GM21367 (cell line): ENCODE measurements at regions not wholly inside any gene's neighbourhood (a gene's known extent, or its start where the extent isn't known, plus 50 kb on each side); places are given as distances from the start of the nearest gene placed in this dataset.

Experiments used
- ATAC-seq: cut with Tn5 transposase; IDR thresholded peaks from one replicate; pipeline ENCODE4 v1.9.1; 2021; ENCODE audit not compliant: unreplicated experiment

DNA sequence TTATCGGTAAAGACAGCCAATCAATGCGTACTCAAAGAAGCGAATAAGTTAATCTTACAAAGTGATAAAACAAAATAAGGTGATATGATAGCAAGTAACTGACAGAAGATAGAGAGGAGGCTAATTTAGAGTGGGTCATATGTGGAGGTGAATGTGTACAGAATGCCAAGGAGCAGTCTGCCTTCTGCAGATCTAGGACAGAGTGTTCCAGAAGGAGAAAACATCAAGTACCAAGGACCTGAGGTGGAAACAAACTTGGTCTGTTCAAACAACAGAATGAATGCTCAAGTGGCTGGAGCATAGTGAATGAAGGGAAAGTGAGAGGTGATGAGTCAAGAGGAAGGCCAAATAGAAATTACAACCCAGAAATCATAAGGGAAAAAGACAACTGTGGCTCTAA, 170.3 kb upstream of the BMP4 start:
- no peak for ATAC-seq

DNA sequence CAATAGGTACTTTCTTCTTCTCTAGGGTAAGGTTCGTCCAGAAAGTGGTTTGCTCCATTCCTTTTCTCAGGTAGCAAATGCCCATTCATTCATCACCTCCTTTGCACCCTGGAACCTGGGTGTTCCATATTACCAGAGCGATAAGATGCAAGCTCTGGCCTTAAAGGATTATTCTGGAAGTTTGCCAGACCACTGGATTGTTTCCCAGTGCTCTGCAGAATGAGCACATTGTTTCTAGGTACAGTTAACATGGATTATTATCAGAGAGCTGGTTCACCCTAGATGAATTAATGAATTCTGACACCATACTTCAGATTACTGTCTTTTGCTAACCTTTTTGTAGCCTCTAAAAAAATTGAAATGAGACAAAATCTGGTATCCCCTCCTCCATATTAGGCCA, 170.9 kb upstream of the BMP4 start:
- ATAC-seq = no peak

DNA sequence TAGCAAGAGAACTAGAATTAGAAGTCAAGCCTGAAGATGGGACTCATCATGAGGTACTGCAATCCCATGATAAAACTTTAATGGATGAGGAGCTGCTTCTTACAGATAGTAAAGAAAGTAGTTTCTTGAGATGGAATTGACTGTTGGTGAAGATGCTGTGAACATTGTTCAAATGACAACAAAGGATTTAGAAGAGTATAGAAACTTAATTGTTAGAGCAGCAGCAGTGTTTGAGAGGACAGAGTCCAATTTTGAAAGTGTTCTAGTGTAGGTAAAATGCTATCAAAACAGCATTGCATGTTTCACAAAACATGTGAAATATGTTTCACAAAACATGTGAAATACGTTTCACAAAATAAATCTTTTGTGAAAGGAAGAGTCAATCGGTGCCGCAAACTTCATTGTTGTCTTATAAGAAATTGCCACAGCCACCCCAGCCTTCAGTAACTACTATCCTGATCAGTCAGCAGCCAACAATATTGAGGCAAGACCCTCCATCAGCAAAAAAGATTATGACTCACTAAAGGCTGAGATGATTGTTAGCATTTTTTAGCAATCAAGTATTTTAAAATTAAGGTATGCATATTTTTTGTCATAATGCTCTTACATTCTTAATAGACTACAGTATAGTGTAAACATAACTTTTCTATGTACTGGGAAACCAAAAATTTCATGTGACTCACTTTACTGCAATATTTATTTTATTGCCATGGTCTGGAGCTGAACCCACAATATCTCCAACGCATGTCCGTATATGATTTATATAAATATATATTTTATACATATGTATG, 173.4 kb upstream of the BMP4 start:
- ATAC-seq = no peak

DNA sequence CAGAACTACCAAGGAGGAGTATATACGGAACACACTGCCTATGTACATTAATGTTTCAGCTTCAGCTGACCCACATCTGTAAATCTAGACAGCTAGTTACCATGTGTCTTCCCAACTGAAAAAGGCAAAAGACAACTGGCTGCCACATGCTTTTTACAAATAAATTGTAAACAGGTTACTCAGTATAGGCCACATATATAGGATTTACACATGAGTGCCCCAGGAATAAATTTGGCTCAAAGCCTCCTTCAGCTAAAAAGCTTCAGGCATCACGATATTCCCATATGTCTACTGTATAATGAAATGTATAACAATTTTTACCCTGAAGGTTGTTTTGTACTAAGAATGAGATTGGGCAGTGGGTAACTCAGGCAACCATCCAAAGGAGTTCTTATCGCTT, 175.9 kb upstream of the BMP4 start:
- no peak for ATAC-seq

DNA sequence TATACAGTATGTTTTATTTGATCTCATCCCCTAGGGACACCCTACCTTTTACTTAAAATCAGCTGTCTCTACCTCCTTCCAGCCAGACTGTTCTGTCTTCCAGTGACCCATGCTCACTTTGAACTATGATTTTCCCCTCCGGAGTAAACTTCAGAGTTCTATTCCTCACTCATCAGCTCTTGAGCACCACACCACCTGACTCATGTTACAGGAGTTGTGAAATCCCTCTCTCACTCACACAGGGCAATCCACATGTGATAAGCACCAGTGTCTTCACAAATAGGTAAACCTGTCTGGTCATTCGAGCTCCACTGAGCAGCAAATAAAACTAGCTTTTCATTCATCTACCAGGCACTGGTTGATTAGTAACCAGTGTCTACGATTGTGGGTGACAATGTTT, 177.3 kb upstream of the BMP4 start:
- no peak for ATAC-seq

DNA sequence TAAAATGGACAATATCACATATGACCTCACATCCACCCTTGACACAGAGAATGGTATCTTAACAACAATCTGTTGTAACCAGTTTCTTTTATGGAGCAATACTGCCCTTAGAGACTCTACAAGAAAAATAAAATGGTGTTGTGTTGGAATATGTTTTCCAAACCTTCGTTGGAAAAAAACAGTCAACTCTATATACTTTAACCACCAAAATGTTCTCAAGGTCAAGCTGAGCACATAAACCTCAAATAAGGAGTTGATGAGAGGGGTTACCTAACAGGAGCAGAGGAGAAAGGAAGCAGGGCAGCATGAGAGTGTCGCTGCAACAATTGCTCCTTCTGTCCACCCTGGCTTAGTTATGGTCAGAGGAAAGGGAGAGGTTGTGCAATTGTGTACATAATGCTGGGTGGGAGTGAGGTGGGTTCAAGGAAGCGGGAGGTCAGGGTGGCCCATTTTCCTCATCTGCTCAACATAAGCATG, 179.2 kb upstream of the BMP4 start:
- ATAC-seq = no peak

DNA sequence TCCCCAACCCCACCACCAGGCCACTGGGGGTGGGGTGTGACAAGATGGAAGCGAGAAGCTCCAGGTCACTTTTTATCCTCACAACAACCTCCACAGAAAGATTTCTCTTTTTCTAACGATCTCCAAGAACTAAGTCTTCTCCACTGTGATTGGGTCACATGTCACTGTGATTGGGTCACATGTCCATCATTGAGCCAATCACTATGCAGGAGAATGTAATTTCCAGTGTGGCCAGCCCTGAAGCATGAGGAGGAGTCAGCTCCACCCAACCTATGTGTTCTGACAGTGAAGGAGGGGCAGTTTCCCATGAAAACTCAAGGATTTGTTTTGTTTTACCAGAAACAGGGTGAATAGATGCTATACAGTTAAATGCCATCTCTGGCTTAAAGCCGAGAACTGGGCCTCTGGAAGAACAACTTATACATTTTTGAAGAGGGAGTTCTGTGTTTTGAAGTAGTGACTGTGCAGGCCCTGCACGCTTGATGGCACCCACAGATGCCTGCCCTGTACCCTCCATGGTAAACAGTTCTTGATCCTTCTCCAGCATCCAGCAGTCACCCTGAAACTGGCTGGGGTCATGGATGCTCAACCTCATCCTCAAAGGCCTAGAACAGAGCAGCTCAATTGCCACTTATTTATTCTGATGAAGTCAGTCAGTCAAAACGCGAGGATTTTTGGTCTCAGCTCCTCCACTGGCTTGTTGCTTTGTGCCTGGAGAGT, 180.4 kb upstream of the BMP4 start:
- ATAC-seq = no peak

DNA sequence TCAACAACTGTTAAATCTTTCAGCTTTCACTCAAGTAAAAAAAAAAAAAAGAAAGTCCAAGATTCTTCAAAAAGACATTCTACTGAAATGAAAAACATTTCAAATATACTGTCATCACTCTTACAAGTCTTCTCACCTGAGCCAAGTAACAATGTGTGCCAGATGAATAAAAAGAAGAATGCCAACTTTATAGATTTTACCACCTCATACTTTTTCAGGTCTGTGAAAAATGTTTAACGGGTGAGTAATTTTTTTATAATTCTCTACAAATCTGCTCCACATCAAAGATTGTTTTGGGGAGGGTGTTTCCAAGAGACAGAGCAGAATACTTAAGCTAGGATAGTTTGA, 181.0 kb upstream of the BMP4 start:
- no peak for ATAC-seq

DNA sequence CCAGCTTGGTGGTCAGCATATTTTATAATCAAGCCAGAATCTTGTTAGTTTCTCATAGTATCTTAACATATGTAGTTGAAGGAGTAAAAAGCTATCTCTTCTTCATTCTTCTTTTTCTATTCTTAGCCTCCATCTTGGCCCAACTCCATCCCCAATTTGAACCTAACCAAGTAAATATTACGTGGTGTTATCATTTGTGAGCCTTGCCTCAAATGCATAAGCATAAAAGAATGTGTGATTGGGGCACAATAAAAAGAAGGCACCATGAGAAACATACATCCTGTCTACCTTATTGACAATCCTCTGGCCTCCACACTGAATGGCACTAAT, 181.4 kb upstream of the BMP4 start:
- ATAC-seq = no peak

DNA sequence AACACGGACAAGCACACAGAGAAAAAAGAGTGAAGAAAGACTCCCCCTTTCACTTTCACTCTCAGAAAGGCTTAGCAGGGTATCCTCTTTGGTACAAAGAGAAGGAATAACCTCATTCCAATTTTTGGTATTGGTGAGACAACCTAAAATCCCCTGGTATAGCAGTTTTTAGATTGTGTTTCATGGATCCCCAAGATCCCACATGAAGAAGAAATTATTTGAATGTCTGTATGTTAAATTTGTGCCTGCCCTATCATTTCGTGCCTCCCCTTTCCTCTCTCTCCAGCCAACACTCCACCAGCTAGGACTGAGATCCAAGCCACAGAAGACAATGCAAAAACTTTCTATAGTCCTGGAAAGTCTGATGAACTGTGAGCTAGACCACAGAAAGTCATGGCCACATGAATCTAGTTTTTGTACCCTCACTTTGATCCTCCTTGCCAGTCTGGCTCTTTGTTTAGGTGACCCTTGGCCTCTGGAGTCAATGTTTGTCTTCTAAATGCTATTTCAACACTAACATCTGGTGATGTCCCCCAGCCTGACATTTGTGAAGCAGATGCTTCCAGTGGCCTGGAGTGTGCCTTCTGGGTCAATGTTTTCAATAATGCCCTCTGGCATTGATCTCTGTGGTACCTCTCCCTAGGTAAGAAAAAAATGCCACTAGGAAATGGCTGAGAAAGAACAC, 181.9 kb upstream of the BMP4 start:
- no peak for ATAC-seq

DNA sequence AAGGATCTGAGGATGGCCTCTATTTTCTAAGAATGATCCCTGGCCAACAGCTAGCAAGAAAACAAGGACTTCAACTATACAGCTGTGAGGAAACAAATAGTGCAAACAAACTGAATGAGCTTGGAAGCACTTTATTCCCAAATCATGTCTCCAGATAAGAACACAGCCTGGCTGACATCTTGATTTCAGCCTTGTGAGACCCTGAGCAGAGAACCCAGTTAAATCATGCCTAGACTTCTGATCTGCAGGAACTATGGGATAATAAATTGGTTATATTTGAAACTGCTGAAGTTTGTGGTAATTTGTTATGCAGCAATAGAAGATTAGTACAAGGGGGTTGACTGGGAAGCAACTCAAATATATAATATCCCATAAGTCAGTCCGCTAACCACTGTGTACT, 183.9 kb upstream of the BMP4 start:
- no peak for ATAC-seq

DNA sequence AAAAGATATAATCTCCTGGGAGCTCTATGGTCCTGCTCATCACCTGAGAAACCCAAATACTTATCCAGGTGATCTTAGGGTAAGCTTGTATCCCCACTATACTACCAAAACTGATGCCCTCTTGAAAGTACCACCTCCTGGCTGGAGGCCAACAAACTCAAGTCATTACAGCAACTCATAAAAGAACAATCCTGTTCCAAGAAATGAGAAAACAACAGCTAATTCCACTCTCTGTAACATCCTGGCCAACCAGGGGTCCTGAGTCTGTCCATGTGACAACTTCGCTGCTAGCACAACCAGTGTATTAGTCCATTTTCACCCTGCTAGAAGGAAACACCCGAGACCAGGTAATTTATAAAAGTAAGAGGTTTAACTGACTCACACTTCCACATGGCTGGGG, 190.0 kb upstream of the BMP4 start:
- no peak for ATAC-seq

DNA sequence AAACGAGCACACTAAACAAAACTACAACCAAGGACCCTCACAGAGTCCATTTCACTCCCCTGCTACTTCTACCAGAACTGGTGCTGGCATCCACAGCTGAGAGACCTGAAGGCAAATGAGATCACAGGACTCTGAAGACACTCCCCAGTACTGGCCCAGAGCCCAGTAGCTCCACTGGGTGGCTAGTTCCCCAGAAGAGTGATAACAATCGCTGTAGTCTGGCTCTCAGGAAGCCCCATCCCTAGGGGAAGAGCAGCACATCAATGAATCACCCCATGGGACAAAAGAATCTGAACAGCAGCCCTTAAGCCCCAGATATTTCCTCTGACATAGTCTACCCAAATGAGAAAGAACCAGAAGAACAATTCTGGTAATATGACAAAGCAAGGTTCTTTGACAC, 190.7 kb upstream of the BMP4 start:
- ATAC-seq = no peak

DNA sequence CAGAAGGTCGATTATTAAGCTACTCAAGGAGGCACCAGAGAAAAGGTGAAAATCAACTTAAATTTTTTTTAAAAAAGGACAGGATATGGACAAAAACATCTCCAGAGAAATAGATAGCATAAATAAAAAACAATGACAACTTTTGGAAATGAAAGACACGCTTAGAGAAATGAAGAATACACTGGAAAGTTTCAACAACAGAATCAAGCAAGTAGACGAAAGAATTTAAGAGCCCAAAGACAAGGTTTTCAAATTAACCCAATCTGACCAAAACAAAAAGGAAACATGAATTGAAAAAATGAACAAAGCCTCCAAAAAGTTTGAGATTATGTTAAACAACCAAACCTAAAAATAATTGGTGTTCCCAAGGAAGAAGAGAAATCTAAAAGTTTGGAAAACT, 191.1 kb upstream of the BMP4 start:
- no peak for ATAC-seq

DNA sequence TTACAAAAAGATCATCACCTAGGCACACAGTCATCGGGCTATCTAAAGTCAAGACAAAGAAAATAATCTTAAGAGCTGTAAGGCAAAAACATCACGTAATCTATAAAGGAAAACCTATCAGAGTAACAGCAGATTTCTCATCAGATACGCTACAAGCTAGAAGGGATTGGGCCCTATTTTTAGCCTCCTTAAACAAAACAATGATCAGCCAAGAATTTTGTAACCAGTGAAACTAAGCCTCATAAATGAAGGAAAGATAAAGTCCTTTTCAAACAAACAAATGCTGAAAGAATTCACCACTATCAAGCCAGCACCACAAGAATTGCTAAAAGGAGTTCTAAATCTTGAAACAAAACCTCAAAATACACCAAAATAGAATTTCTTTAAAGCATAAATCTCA, 191.6 kb upstream of the BMP4 start:
- no peak for ATAC-seq

DNA sequence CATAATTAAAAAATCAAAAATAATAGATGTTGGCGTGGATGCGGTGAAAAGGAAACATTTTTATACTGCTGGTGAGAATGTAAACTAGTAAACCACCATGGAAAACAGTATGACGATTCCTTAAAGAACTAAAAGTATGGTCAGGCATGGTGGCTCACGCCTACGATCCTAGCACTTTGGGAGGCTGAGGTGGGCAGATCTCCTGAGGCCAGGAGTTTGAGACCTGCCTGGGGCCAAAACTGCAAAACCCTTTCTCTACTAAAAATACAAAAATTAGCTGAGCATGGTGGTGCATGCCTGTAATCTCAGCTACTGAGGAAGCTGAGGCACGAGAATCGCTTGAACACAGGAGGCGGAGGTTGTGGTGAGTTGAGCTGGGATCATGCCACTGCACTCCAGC, 195.7 kb upstream of the BMP4 start:
- no peak for ATAC-seq

DNA sequence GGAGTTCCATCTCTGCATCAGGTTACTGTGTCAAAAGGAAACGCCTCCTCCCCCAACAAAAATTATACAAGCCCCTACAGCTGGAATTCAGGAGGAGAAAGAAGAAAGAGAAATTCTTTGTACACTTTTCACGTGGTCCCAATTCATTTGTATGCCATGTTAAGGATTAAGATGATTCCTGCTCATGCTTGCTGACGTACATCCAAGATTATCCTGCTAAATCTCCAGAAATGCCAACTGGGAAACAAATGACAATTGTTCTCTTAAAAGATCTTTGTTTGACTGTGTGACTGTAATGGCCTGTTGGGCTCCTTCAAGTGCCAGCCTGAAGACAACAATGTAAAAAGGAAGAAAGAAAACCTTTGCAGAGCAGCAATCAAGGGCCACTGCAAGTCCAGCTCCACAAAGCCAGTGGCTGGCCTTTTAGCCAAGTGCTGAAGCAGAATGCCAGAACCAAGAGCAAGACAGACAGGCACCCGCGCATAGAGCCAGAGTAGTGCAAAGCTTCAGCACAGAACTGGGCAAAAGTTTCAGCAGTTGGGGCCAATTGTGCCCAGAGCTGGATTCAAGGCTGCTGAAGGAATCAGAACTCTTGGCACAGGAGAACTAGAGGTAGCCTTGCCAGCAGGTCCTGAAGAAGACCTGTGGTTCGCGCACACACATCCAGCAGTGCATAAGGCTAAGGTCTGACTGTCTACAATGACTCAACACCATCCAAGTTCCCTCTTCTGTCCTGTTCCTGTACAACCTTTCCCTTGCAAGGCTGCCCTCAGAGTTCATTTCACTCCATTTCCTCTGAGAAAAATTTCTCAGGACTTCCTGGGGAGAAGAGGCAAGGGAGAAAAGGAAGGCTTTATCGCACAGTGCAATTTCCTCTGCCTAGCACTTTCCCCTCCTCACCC, 209.7 kb upstream of the BMP4 start:
- no peak for ATAC-seq

DNA sequence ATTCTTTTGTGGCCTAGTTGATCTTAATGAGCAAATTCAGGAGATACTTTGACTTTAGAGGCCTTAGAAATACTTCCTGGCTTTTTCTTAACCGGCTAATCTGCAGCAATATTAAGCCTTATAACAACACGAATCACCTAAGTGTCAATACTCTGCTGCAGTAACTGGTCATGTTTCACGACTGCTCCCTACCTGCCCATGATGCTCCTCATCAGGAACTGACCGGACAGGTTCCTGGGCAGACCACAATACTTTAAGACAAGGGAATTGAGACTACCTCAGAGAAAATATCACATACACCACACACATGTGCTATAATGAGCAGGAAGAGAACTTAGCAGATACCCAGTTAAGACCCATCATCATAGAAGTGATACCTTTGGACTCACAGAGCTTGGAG, 211.9 kb upstream of the BMP4 start:
- no peak for ATAC-seq

DNA sequence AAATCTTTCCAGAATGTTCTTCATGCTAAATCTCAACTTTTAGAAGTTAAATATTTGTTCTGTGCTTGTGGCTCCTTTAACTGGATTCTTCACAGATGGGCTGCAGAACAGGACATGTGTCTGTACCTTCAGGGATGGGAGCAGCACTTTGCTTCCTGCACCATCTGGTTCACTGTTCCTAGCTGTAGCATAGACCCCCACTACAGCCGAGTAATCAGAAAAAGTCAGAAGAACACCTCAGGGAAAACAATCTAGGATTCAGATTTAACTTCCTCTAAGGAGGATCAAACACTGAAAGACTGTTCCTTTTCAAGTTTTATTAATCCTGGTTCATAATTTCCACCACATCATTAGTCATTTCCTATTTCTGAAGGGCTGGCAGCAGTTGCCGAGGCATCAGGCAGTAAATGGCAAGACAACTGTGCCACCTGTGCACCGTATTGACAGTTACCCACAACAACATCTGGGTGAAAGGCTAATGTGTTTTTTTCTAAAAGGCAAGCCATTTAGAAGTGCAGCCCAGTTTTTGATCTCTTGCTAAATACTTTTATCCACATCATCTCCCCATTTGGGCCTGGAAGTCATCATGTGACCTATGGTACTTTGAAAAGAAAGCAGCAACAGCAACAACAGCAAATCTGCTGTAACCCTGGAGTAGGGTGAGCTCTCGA, 212.8 kb upstream of the BMP4 start:
- ATAC-seq = no peak

DNA sequence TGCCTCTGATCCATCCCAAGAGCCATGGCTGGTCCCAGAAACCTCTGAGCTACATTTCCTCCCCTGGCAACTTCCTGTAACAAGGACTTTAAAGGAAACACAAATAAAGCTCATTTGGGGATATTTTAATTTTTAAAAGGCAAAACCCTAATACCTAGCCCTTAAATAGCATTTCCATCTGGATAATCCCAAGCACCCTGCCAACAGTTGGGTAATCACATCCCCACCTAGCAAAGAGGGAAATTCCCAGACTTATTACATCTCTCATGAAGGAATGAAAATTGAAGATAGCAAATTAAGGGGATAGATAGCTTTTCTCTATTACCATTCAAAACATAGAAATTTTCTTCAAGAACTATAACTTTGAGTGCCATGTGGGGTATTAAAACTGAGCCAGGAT, 213.7 kb upstream of the BMP4 start:
- no peak for ATAC-seq

DNA sequence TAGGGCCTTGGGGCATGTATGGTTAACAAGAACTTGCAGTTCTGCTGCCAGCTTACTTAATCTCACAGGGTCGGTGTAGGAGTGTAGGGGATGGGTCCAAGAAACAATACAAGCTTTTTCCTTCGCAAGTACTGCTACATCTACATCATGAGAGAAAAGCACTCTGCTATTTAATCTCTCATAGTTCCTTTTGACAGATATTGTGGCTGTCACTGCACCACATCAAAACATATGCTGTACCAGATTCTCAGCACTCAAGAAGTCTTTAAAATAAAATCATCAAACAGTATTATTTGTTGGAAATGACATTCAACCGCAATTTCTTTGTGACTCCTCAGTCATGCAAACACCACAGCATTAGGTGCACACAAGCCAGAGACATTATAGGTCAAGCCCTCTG, 215.5 kb upstream of the BMP4 start:
- no peak for ATAC-seq
